Erythroblast (primary cell): ENCODE measurements at regions not wholly inside any gene's neighbourhood (a gene's known extent, or its start where the extent isn't known, plus 50 kb on each side); places are given as distances from the start of the nearest gene placed in this dataset.

Experiments
- GATA1 ChIP-seq: IDR thresholded peaks from 2 replicates; pipeline ENCODE4 v1.6.1; 2011; ENCODE audit warnings: low read depth, mild to moderate bottlenecking, control low read depth, low read length, moderate library complexity
- POLR2A ChIP-seq: IDR thresholded peaks from 2 replicates; pipeline ENCODE4 v1.6.1; 2011; ENCODE audit warnings: mild to moderate bottlenecking, low read length

GRCh38 chr18:73861771-73862170, 285.9 kb downstream of the FBXO15 start:
- TF ChIP-seq POLR2A: no peak
- no peak for TF ChIP-seq GATA1
